ENCODE measurements at regions not wholly inside any gene's neighbourhood (a gene's known extent, or its start where the extent isn't known, plus 50 kb on each side); places are given as distances from the start of the nearest gene placed in this dataset.

GRCh38 chr18:68150961-68151360 lies 563.9 kb downstream of the TMX3 start:
- no peak for TF ChIP-seq CTCF (IDR thresholded peaks at IDR 0.05; ENCODE audit: low read depth, low read length, missing control alignments)
- no peak for DNase-seq (ENCODE audit: low read depth)
- H3K4me3 ChIP-seq (ENCODE audit: low read depth, low read length), result no peak overlapping the region

- DNase-seq (ENCODE audit: low read depth), result no peak
- no peak for TF ChIP-seq CTCF (IDR thresholded peaks at IDR 0.05; ENCODE audit: low read depth, low read length, missing control alignments)
- no peak overlapping the region for H3K4me3 ChIP-seq (ENCODE audit: low read depth, low read length)
Observed at GRCh38 chr18:68148863-68149262, 566.0 kb downstream of the TMX3 start.

GRCh38 chr18:68147728-68148127 lies 567.2 kb downstream of the TMX3 start:
- no peak overlapping the region for H3K4me3 ChIP-seq (ENCODE audit: low read depth, low read length)
- no peak for TF ChIP-seq CTCF (IDR thresholded peaks at IDR 0.05; ENCODE audit: low read depth, low read length, missing control alignments)
- no peak for DNase-seq (ENCODE audit: low read depth)

- H3K4me3 ChIP-seq (ENCODE audit: low read depth, low read length), result no peak overlapping the region
- TF ChIP-seq CTCF (IDR thresholded peaks at IDR 0.05; ENCODE audit: low read depth, low read length, missing control alignments), result no peak
- no peak for DNase-seq (ENCODE audit: low read depth)
Observed at GRCh38 chr18:68121826-68122225, 593.1 kb downstream of the TMX3 start.

- no peak for TF ChIP-seq CTCF (IDR thresholded peaks at IDR 0.05; ENCODE audit: low read depth, low read length, missing control alignments)
- DNase-seq (ENCODE audit: low read depth), result no peak
- no peak overlapping the region for H3K4me3 ChIP-seq (ENCODE audit: low read depth, low read length)
Observed at GRCh38 chr18:68121308-68121707, 593.6 kb downstream of the TMX3 start.

GRCh38 chr18:68114989-68115388 lies 598.5 kb upstream of the DSEL start:
- no peak for DNase-seq (ENCODE audit: low read depth)
- no peak for TF ChIP-seq CTCF (IDR thresholded peaks at IDR 0.05; ENCODE audit: low read depth, low read length, missing control alignments)
- no peak overlapping the region for H3K4me3 ChIP-seq (ENCODE audit: low read depth, low read length)

- TF ChIP-seq CTCF (IDR thresholded peaks at IDR 0.05; ENCODE audit: low read depth, low read length, missing control alignments), result no peak
- H3K4me3 ChIP-seq (ENCODE audit: low read depth, low read length), result no peak overlapping the region
- no peak for DNase-seq (ENCODE audit: low read depth)
Observed at GRCh38 chr18:68104036-68104435, 587.5 kb upstream of the DSEL start.
